SK-N-SH treated with all-trans-retinoic acid at 6 μM for 48 hours (cell line): ENCODE measurements at regions not wholly inside any gene's neighbourhood (a gene's known extent, or its start where the extent isn't known, plus 50 kb on each side); places are given as distances from the start of the nearest gene placed in this dataset.

Experiments used
- ATAC-seq: fragments of 200-7000 bp; cut with Tn5 transposase; 3 replicates; pipeline ENCODE4 v1.9.1; 2020; ENCODE audit warnings: mild to moderate bottlenecking, moderate library complexity
- ARNTL ChIP-seq: fragments of 450-650 bp; formaldehyde crosslinking; IDR thresholded peaks from 2 replicates; pipeline ENCODE4 v1.5.0; 2020; ENCODE audit warnings: low read depth, mild to moderate bottlenecking, moderate library complexity, borderline replicate concordance
- BACH2 ChIP-seq: fragments of 250-450 bp; sonication (Bioruptor Pico); IDR thresholded peaks from 2 replicates; pipeline ENCODE4 v1.9.0; 2021; ENCODE audit warnings: mild to moderate bottlenecking, borderline replicate concordance
- CSDC2 ChIP-seq: fragments of 250-450 bp; sonication (Bioruptor Pico); IDR thresholded peaks from 2 replicates; pipeline ENCODE4 v1.5.0; 2020; ENCODE audit warnings: mild to moderate bottlenecking, moderate library complexity
- ESRRG ChIP-seq: fragments of 250-450 bp; sonication (Bioruptor Pico); IDR thresholded peaks from 2 replicates; pipeline ENCODE4 v1.6.1; 2021; ENCODE audit warnings: mild to moderate bottlenecking
- GLIS3 ChIP-seq: fragments of 250-450 bp; sonication (Bioruptor Pico); IDR thresholded peaks from 2 replicates; pipeline ENCODE4 v1.5.0; 2020; ENCODE audit warnings: mild to moderate bottlenecking, moderate library complexity
- ISL1 ChIP-seq: fragments of 250-450 bp; sonication (Bioruptor Pico); IDR thresholded peaks from 2 replicates; pipeline ENCODE4 v2.1.2; 2022; ENCODE audit warnings: mild to moderate bottlenecking, moderate library complexity
- OSR1 ChIP-seq: fragments of 250-450 bp; sonication (Bioruptor Pico); IDR thresholded peaks from 2 replicates; pipeline ENCODE4 v1.8.0; 2022; ENCODE audit warnings: moderate library complexity, mild to moderate bottlenecking, inconsistent platforms
- POU6F1 ChIP-seq: fragments of 250-450 bp; sonication (Bioruptor Pico); IDR thresholded peaks from 2 replicates; pipeline ENCODE4 v1.8.0; 2021; ENCODE audit warnings: low read depth, mild to moderate bottlenecking, moderate library complexity, borderline replicate concordance
- PPARA ChIP-seq: fragments of 250-450 bp; sonication (Bioruptor Pico); IDR thresholded peaks from 2 replicates; pipeline ENCODE4 v1.5.0; 2020; ENCODE audit warnings: mild to moderate bottlenecking, borderline replicate concordance
- RARB ChIP-seq: fragments of 250-450 bp; sonication (Bioruptor Pico); IDR thresholded peaks from 2 replicates; pipeline ENCODE4 v1.8.0; 2021; ENCODE audit warnings: mild to moderate bottlenecking, moderate library complexity
- SNAI2 ChIP-seq: fragments of 250-450 bp; sonication (Bioruptor Pico); IDR thresholded peaks from 2 replicates; pipeline ENCODE4 v1.5.0; 2020; ENCODE audit warnings: mild to moderate bottlenecking, moderate library complexity
- TCF4 ChIP-seq: fragments of 250-450 bp; sonication (Bioruptor Pico); IDR thresholded peaks from 2 replicates; pipeline ENCODE4 v1.8.0; 2021; ENCODE audit warnings: mild to moderate bottlenecking, moderate library complexity, borderline replicate concordance
- TOX ChIP-seq: fragments of 250-450 bp; sonication (Bioruptor Pico); IDR thresholded peaks from 2 replicates; pipeline ENCODE4 v1.8.0; 2021; ENCODE audit warnings: mild to moderate bottlenecking, moderate library complexity, borderline replicate concordance
- TSHZ2 ChIP-seq: fragments of 250-450 bp; sonication (Bioruptor Pico); IDR thresholded peaks from 2 replicates; pipeline ENCODE4 v1.5.0; 2020; ENCODE audit warnings: mild to moderate bottlenecking, moderate library complexity
- ZC3H10 ChIP-seq: fragments of 250-450 bp; sonication (Bioruptor Pico); IDR thresholded peaks from 2 replicates; pipeline ENCODE4 v1.5.1; 2021; ENCODE audit warnings: mild to moderate bottlenecking, moderate library complexity
- ZFP3 ChIP-seq: fragments of 250-450 bp; sonication (Bioruptor Pico); IDR thresholded peaks from 2 replicates; pipeline ENCODE4 v1.5.0; 2020; ENCODE audit warnings: mild to moderate bottlenecking, moderate library complexity
- ZFP30 ChIP-seq: fragments of 450-650 bp; formaldehyde crosslinking; IDR thresholded peaks from 2 replicates; pipeline ENCODE4 v1.5.0; 2022; ENCODE audit warnings: mild to moderate bottlenecking, moderate library complexity
- ZNF565 ChIP-seq: fragments of 450-650 bp; formaldehyde crosslinking; conservative IDR thresholded peaks from 2 replicates; pipeline ENCODE4 v1.5.0; 2020; ENCODE audit warnings: low read depth, mild to moderate bottlenecking, moderate library complexity
- ZNF70 ChIP-seq: fragments of 450-650 bp; formaldehyde crosslinking; IDR thresholded peaks from 2 replicates; pipeline ENCODE4 v1.5.0; 2020; ENCODE audit warnings: mild to moderate bottlenecking, moderate library complexity
- ZNF8 ChIP-seq: fragments of 450-650 bp; formaldehyde crosslinking; IDR thresholded peaks from 2 replicates; pipeline ENCODE4 v1.5.0; 2020; ENCODE audit warnings: mild to moderate bottlenecking, moderate library complexity
- TF ChIP-seq, protein P1 (sequence below): fragments of 250-450 bp; sonication (Bioruptor Pico); IDR thresholded peaks from 2 replicates; pipeline ENCODE4 v1.8.0; 2020; ENCODE audit warnings: mild to moderate bottlenecking, moderate library complexity, borderline replicate concordance
- TF ChIP-seq, protein P2 (sequence below): fragments of 250-450 bp; sonication (Bioruptor Pico); IDR thresholded peaks from 2 replicates; pipeline ENCODE4 v1.5.1; 2020; ENCODE audit warnings: low read depth, mild to moderate bottlenecking, moderate library complexity

- ATAC-seq: no peak
- TF ChIP-seq ISL1 (CRISPR knock-in tag) (no peak), OSR1 (no peak), TCF4 (CRISPR knock-in tag) (no peak), ZNF8 (CRISPR knock-in tag) (no peak), TSHZ2 (no peak), ZNF565 (CRISPR knock-in tag) (no peak), ARNTL (no peak), ESRRG (CRISPR knock-in tag) (no peak), CSDC2 (CRISPR knock-in tag) (no peak), RARB (CRISPR knock-in tag) (no peak), ZFP30 (CRISPR knock-in tag) (no peak), GLIS3 (no peak), ZC3H10 (CRISPR knock-in tag) (no peak), ZNF70 (CRISPR knock-in tag) (no peak), ZFP3 (CRISPR knock-in tag) (no peak)
- TF ChIP-seq, protein P1, sequence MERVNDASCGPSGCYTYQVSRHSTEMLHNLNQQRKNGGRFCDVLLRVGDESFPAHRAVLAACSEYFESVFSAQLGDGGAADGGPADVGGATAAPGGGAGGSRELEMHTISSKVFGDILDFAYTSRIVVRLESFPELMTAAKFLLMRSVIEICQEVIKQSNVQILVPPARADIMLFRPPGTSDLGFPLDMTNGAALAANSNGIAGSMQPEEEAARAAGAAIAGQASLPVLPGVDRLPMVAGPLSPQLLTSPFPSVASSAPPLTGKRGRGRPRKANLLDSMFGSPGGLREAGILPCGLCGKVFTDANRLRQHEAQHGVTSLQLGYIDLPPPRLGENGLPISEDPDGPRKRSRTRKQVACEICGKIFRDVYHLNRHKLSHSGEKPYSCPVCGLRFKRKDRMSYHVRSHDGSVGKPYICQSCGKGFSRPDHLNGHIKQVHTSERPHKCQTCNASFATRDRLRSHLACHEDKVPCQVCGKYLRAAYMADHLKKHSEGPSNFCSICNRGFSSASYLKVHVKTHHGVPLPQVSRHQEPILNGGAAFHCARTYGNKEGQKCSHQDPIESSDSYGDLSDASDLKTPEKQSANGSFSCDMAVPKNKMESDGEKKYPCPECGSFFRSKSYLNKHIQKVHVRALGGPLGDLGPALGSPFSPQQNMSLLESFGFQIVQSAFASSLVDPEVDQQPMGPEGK (CRISPR knock-in tag): no peak
- TF ChIP-seq, protein P2, sequence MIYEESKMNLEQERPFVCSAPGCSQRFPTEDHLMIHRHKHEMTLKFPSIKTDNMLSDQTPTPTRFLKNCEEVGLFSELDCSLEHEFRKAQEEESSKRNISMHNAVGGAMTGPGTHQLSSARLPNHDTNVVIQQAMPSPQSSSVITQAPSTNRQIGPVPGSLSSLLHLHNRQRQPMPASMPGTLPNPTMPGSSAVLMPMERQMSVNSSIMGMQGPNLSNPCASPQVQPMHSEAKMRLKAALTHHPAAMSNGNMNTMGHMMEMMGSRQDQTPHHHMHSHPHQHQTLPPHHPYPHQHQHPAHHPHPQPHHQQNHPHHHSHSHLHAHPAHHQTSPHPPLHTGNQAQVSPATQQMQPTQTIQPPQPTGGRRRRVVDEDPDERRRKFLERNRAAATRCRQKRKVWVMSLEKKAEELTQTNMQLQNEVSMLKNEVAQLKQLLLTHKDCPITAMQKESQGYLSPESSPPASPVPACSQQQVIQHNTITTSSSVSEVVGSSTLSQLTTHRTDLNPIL (CRISPR knock-in tag): no peak
Measured at GRCh38 chr14:101474563-101475455, 86.5 kb upstream of the DIO3 start.

GRCh38 chr14:101475456-101476257 is 85.6 kb upstream of the DIO3 start:
- ATAC-seq: no peak
- TF ChIP-seq POU6F1 (CRISPR knock-in tag) (no peak), ZNF70 (CRISPR knock-in tag) (no peak), GLIS3 (no peak), ISL1 (CRISPR knock-in tag) (no peak), ZC3H10 (CRISPR knock-in tag) (no peak)

GRCh38 chr14:101476258-101476915 is 84.9 kb upstream of the DIO3 start:
- ATAC-seq: no peak
- TF ChIP-seq ARNTL: no peak
- no peak for TF ChIP-seq OSR1
- TF ChIP-seq ZC3H10 (CRISPR knock-in tag): no peak
- TF ChIP-seq ZFP3 (CRISPR knock-in tag): no peak
- no peak for TF ChIP-seq SNAI2
- TF ChIP-seq, protein P2 (CRISPR knock-in tag): no peak
- TF ChIP-seq GLIS3: no peak
- TF ChIP-seq ISL1 (CRISPR knock-in tag): no peak
- no peak for TF ChIP-seq ESRRG (CRISPR knock-in tag)
- no peak for TF ChIP-seq ZNF565 (CRISPR knock-in tag)
- no peak for TF ChIP-seq ZFP30 (CRISPR knock-in tag)
- no peak for TF ChIP-seq TOX (CRISPR knock-in tag)
- no peak for TF ChIP-seq CSDC2 (CRISPR knock-in tag)
- TF ChIP-seq RARB (CRISPR knock-in tag): no peak
- no peak for TF ChIP-seq BACH2
- no peak for TF ChIP-seq PPARA (CRISPR knock-in tag)
- TF ChIP-seq, protein P1 (CRISPR knock-in tag): no peak
